Body of pancreas (tissue), 4 donors: ENCODE measurements at regions not wholly inside any gene's neighbourhood (a gene's known extent, or its start where the extent isn't known, plus 50 kb on each side); places are given as distances from the start of the nearest gene placed in this dataset.
A peak's percentile ranks its signal among the peaks of the same experiment; 100 is the strongest.

Source experiments
- ATAC-seq: fragments of 150-250 bp; one replicate; pipeline ENCODE4 v1.9.1; 2016
- DNase-seq, 4 donors: peaks; one replicate each; pipeline ENCODE4 v3.0.0-alpha.2; 2019
- H3K27ac ChIP-seq, 4 donors: fragments of 200-600 bp; sonication (generic); 1 replicate in 3 of 4; 2 replicates in 1 of 4; pipeline versions ENCODE4 v1.5.1 to v1.6.1; 2016 to 2019; ENCODE audit warnings: mild to moderate bottlenecking in 1 of 4, mixed read lengths in 1 of 4, moderate library complexity in 1 of 4
- H3K27me3 ChIP-seq, 2 donors: fragments of 200-600 bp; sonication (generic); one replicate each; pipeline ENCODE4 v1.6.0; 2016; ENCODE audit warnings: mild to moderate bottlenecking in 1 of 2
- H3K36me3 ChIP-seq, 2 donors: fragments of 200-600 bp; sonication (generic); replicated peaks in 1 of 2; 2 replicates each; pipeline ENCODE4 v1.5.1; 2016; ENCODE audit warnings: low read depth in 2 of 2; ENCODE audit not compliant: insufficient read depth in 1 of 2
- H3K4me1 ChIP-seq: fragments of 200-600 bp; sonication (generic); one replicate; pipeline ENCODE4 v1.6.0; 2016
- H3K4me3 ChIP-seq, 2 donors: fragments of 200-600 bp; sonication (generic); 1 replicate in 1 of 2; 2 replicates in 1 of 2; pipeline ENCODE4 v1.5.1; 2016 to 2019
- H3K9me3 ChIP-seq, 3 donors: fragments of 200-600 bp; sonication (generic); 1 replicate in 2 of 3; 2 replicates in 1 of 3; pipeline ENCODE4 v1.5.1; 2016
- CTCF ChIP-seq, 7 experiments: fragments of 450-650 bp in 4 of 7; fragments of 200-600 bp in 3 of 7; sonication (generic) in 3 of 7; IDR thresholded peaks; one replicate each; pipeline ENCODE4 v1.5.1; 2016 to 2019; ENCODE audit warnings: antibody characterized with exemption in 7 of 7
- POLR2A ChIP-seq, 3 donors: fragments of 450-650 bp; IDR thresholded peaks; one replicate each; pipeline ENCODE4 v1.6.1; 2016; ENCODE audit warnings: antibody characterized with exemption in 3 of 3, mild to moderate bottlenecking in 2 of 3
- WGBS, 2 donors: methylation state at CpG; one replicate each; pipeline ENCODE4 v1.1.5; 2017; 5-methylcytosine and 5-hydroxymethylcytosine counted together
- intact Hi-C: fragments of 100-400 bp; cut with DNase I; formaldehyde crosslinking; loops from one replicate; pipeline ENCODE4 v1.15.1; 2023

GRCh38 chr9:82606071-82606470 is 456.9 kb downstream of the RASEF start:
- peak in 1 of 4 donors; percentile 22 for DNase-seq
- Histone ChIP-seq H3K27me3 (no peaks in the 10 kb centered on the region), H3K27ac (peak overlapping the region; percentile 59 to 82 (median 72)), H3K9me3 (no peaks in the 10 kb centered on the region), H3K36me3 (no peaks in the 10 kb centered on the region), H3K4me3 (no peak overlapping the region), H3K4me1 (peaks cover 46% of the 10 kb centered on the region)
- WGBS, 2 donors, result 16 to 19% methylated on average over 1 of the region's 1 CpG
- TF ChIP-seq POLR2A (IDR thresholded peaks at IDR 0.05) (no peak), CTCF (IDR thresholded peaks at IDR 0.05) (no peak)
- no peak for ATAC-seq
- intact Hi-C loops, result loop anchor here (5.0 kb wide), 1 partner anchor 69 kb away; no protein-coding TSS in a partner anchor

- H3K36me3 ChIP-seq, result no peaks in the 10 kb centered on the region
- no peak overlapping the region for H3K4me3 ChIP-seq
- peak; percentile 60 to 71 (median 61) for DNase-seq
- H3K4me1 ChIP-seq, result peaks cover 39% of the 10 kb centered on the region
- H3K27ac ChIP-seq, result peak overlapping the region; percentile 59 to 82 (median 72)
- 31 to 39% methylated on average over 7 of the region's 7 CpGs for WGBS, 2 donors
- intact Hi-C loops, result loop anchor here (5.0 kb wide), 1 partner anchor 69 kb away; no protein-coding TSS in a partner anchor
- no peaks in the 10 kb centered on the region for H3K9me3 ChIP-seq
- peak; percentile 71 for ATAC-seq
- H3K27me3 ChIP-seq, result no peaks in the 10 kb centered on the region
- TF ChIP-seq POLR2A (IDR thresholded peaks at IDR 0.05) (no peak), CTCF (IDR thresholded peaks at IDR 0.05) (peak; percentile 44 to 86 (median 77))
These were observed 456.2 kb downstream of the RASEF start for GRCh38 chr9:82606492-82607382.

GRCh38 chr9:82608487-82608886 is 454.5 kb downstream of the RASEF start:
- no peak overlapping the region for H3K27ac ChIP-seq
- H3K4me1 ChIP-seq, result peaks cover 32% of the 10 kb centered on the region
- TF ChIP-seq POLR2A (IDR thresholded peaks at IDR 0.05) (no peak), CTCF (IDR thresholded peaks at IDR 0.05) (no peak)
- no peaks in the 10 kb centered on the region for H3K27me3 ChIP-seq
- H3K36me3 ChIP-seq, result no peaks in the 10 kb centered on the region
- WGBS, 2 donors, result 38 to 61% methylated on average over 4 of the region's 4 CpGs
- intact Hi-C loops, result loop anchor here (5.0 kb wide), 1 partner anchor 71 kb away; no protein-coding TSS in a partner anchor
- no peak overlapping the region for H3K4me3 ChIP-seq
- H3K9me3 ChIP-seq, result no peaks in the 10 kb centered on the region
- no peak for DNase-seq
- ATAC-seq, result no peak

GRCh38 chr9:82612942-82613341 is 450.0 kb downstream of the RASEF start:
- DNase-seq (no peak), ATAC-seq (no peak)
- intact Hi-C loops, result no loop called here
- TF ChIP-seq CTCF (IDR thresholded peaks at IDR 0.05) (no peak), POLR2A (IDR thresholded peaks at IDR 0.05) (no peak)
- Histone ChIP-seq H3K27me3 (no peaks in the 10 kb centered on the region), H3K36me3 (no peaks in the 10 kb centered on the region), H3K27ac (no peak overlapping the region), H3K4me3 (no peak overlapping the region), H3K4me1 (no peaks in the 10 kb centered on the region), H3K9me3 (no peaks in the 10 kb centered on the region)
- 70 to 75% methylated on average over 5 of the region's 5 CpGs for WGBS, 2 donors
